ENCODE measurements at regions not wholly inside any gene's neighbourhood (a gene's known extent, or its start where the extent isn't known, plus 50 kb on each side); places are given as distances from the start of the nearest gene placed in this dataset.

DNA sequence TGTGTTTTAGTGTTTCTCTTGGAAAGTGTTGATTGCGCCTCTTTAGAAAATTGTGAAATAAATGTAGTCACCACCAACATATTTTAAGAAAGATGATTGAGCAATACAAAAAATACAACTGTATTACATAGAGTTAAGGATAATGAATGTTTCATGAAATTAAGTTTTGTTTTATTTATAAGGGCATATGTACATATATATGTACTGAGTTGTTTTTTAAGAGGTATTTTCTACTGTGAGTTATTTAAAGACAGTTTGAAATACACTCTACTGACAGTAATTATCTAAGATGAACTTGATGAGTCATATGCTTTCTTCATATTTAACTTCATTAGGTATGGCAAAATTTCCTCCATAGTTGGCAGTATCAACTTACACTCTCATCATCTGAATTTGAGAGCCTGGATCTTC, 411.7 kb downstream of the HS3ST3B1 start:
- Histone ChIP-seq H2BK120ac (ENCODE audit: low read depth, low read length) (no peak overlapping the region), H3K9me3 (ENCODE audit: control insufficient read depth, low read length) (no peaks in the 10 kb centered on the region), H3K23ac (ENCODE audit: low read length in 2 of 2) (no peak overlapping the region), H4K91ac (ENCODE audit: low read length) (no peak overlapping the region), H3K79me1 (replicated peaks; ENCODE audit: low read length, poor library complexity, severe bottlenecking) (no peaks in the 10 kb centered on the region), H3K36me3 (ENCODE audit: control insufficient read depth in 1 of 2, insufficient read depth in 2 of 2, low read depth in 1 of 2, low read length in 2 of 2) (no peaks in the 10 kb centered on the region), H3K18ac (ENCODE audit: low read depth in 1 of 2, low read length in 2 of 2) (no peak overlapping the region), H3K9ac (ENCODE audit: low read length) (no peak overlapping the region), H4K8ac (ENCODE audit: low read length) (no peak overlapping the region), H3K4ac (ENCODE audit: low read depth in 1 of 2, low read length in 2 of 2) (no peak overlapping the region), H3K27me3 (ENCODE audit: control insufficient read depth in 1 of 2, insufficient read depth in 1 of 2, low read length in 2 of 2) (no peaks in the 10 kb centered on the region), H2BK15ac (ENCODE audit: low read depth, poor library complexity, severe bottlenecking) (no peak overlapping the region), H3K27ac (ENCODE audit: low read length, poor library complexity, severe bottlenecking) (no peak overlapping the region), H2BK12ac (ENCODE audit: low read length in 2 of 2) (no peak overlapping the region), H2AK5ac (ENCODE audit: low read length, severe bottlenecking) (no peak overlapping the region), H2BK5ac (ENCODE audit: low read depth, low read length, poor library complexity, severe bottlenecking) (no peak overlapping the region), H3K14ac (ENCODE audit: low read length in 2 of 2) (no peak overlapping the region), H3K4me2 (ENCODE audit: low read length, poor library complexity, severe bottlenecking) (no peak overlapping the region), H2AFZ (ENCODE audit: low read depth, low read length) (no peak overlapping the region), H3K4me1 (ENCODE audit: control insufficient read depth, insufficient read depth, low read depth, low read length) (no peaks in the 10 kb centered on the region), H3K4me3 (ENCODE audit: insufficient read depth in 1 of 2, low read depth in 1 of 2, low read length in 2 of 2) (no peak overlapping the region)
- no CpG with 5 or more reads among the region's 1 CpG for WGBS
- no peak for DNase-seq

DNA sequence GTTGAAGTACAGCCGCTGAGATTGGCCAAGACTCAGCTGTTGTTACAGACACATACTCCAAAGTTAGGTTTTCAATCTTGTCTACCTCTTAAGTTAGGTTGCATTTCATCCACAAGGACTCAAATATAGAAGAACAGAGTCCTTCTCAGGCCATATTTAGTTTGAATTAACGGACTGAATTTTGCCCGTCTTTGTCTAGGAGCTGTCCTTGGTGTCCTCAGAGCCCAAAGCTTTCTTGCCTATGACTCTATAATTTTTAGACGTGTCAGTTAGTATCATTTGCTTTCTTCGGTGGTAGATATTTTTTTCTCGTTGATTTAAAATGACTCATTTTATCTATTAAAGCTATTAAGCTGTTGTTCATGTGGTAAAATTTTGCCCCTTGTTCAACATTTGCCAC, 403.2 kb downstream of the HS3ST3B1 start:
- Histone ChIP-seq H3K9ac (ENCODE audit: low read length) (no peak overlapping the region), H3K4me2 (ENCODE audit: low read length, poor library complexity, severe bottlenecking) (no peak overlapping the region), H3K23ac (ENCODE audit: low read length in 2 of 2) (no peak overlapping the region), H4K91ac (ENCODE audit: low read length) (no peak overlapping the region), H2BK12ac (ENCODE audit: low read length in 2 of 2) (no peak overlapping the region), H3K18ac (ENCODE audit: low read depth in 1 of 2, low read length in 2 of 2) (no peak overlapping the region), H2BK15ac (ENCODE audit: low read depth, poor library complexity, severe bottlenecking) (no peak overlapping the region), H3K36me3 (ENCODE audit: control insufficient read depth in 1 of 2, insufficient read depth in 2 of 2, low read depth in 1 of 2, low read length in 2 of 2) (no peaks in the 10 kb centered on the region), H3K4ac (ENCODE audit: low read depth in 1 of 2, low read length in 2 of 2) (no peak overlapping the region), H3K79me1 (replicated peaks; ENCODE audit: low read length, poor library complexity, severe bottlenecking) (no peaks in the 10 kb centered on the region), H3K9me3 (ENCODE audit: control insufficient read depth, low read length) (no peaks in the 10 kb centered on the region), H4K8ac (ENCODE audit: low read length) (no peak overlapping the region), H3K27ac (ENCODE audit: low read length, poor library complexity, severe bottlenecking) (no peak overlapping the region), H2AFZ (ENCODE audit: low read depth, low read length) (no peak overlapping the region), H2AK5ac (ENCODE audit: low read length, severe bottlenecking) (no peak overlapping the region), H2BK5ac (ENCODE audit: low read depth, low read length, poor library complexity, severe bottlenecking) (no peak overlapping the region), H3K4me3 (ENCODE audit: insufficient read depth in 1 of 2, low read depth in 1 of 2, low read length in 2 of 2) (no peak overlapping the region), H3K14ac (ENCODE audit: low read length in 2 of 2) (no peak overlapping the region), H3K27me3 (ENCODE audit: control insufficient read depth in 1 of 2, insufficient read depth in 1 of 2, low read length in 2 of 2) (no peaks in the 10 kb centered on the region), H3K4me1 (ENCODE audit: control insufficient read depth, insufficient read depth, low read depth, low read length) (peaks cover 1% of the 10 kb centered on the region), H2BK120ac (ENCODE audit: low read depth, low read length) (no peak overlapping the region)
- WGBS, result 92% methylated on average over 4 of the region's 6 CpGs
- no peak for DNase-seq

DNA sequence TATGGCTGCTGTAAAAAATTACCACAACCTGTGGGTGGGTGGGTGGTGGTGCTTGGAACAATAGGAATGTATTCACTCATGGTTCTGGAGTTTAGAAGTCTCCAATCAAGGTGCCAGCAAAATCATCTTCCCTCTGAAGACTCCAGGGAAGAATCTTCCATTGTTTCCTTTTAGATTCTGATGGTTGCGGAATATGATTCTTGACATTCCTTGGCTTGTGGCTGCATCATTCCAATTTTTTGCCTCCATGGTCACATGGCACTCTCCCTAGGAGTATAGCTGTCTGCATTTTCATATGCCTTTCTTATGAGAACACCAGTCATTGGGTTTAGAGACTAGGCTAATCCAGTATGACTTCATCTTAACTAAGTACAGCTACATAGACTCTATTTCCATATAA, 401.0 kb downstream of the HS3ST3B1 start:
- 100% methylated on average over 1 of the region's 1 CpG for WGBS

DNA sequence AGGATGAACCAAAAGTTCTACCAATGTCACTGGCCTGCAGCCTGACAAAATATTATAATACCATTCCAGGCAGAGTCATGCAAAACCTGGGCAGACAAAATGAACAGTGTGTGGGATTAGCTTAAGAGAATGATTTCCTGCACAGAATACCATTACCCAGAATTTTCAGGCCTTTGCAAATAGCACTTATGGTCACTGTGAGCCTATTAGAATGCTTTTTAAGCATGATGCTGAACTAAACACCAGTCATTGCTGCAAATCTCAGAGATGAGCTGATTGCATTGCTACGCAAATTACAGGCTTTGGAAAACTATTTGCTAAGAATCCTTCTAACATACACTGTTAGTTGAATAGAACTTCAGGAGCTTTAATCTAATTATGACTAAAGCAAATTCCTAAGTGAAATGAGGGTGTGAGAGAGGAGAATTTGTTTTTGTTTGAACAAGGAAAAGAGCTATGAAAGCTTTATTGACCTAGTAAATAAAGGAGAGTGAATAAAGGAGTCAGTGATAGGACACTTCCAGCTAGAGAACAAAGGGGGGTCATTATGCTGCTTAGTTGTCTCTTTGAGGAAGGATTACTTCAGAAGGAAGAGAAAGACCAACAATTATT, 398.8 kb downstream of the HS3ST3B1 start:
- no peak overlapping the region for H4K91ac ChIP-seq (ENCODE audit: low read length)
- H3K79me1 ChIP-seq (replicated peaks; ENCODE audit: low read length, poor library complexity, severe bottlenecking), result no peaks in the 10 kb centered on the region
- no peaks in the 10 kb centered on the region for H3K27me3 ChIP-seq (ENCODE audit: control insufficient read depth in 1 of 2, insufficient read depth in 1 of 2, low read length in 2 of 2)
- no peak overlapping the region for H4K8ac ChIP-seq (ENCODE audit: low read length)
- no peak overlapping the region for H2BK120ac ChIP-seq (ENCODE audit: low read depth, low read length)
- WGBS, result no CpG with 5 or more reads among the region's 1 CpG
- H3K27ac ChIP-seq (ENCODE audit: low read length, poor library complexity, severe bottlenecking), result no peak overlapping the region
- no peaks in the 10 kb centered on the region for H3K9me3 ChIP-seq (ENCODE audit: control insufficient read depth, low read length)
- no peak overlapping the region for H2BK5ac ChIP-seq (ENCODE audit: low read depth, low read length, poor library complexity, severe bottlenecking)
- H3K18ac ChIP-seq (ENCODE audit: low read depth in 1 of 2, low read length in 2 of 2), result no peak overlapping the region
- peaks cover 1% of the 10 kb centered on the region for H3K4me1 ChIP-seq (ENCODE audit: control insufficient read depth, insufficient read depth, low read depth, low read length)
- H3K14ac ChIP-seq (ENCODE audit: low read length in 2 of 2), result no peak overlapping the region
- H3K23ac ChIP-seq (ENCODE audit: low read length in 2 of 2), result no peak overlapping the region
- H3K4me2 ChIP-seq (ENCODE audit: low read length, poor library complexity, severe bottlenecking), result no peak overlapping the region
- no peak overlapping the region for H2AFZ ChIP-seq (ENCODE audit: low read depth, low read length)
- H3K4me3 ChIP-seq (ENCODE audit: insufficient read depth in 1 of 2, low read depth in 1 of 2, low read length in 2 of 2), result no peak overlapping the region
- no peak overlapping the region for H2AK5ac ChIP-seq (ENCODE audit: low read length, severe bottlenecking)
- H2BK12ac ChIP-seq (ENCODE audit: low read length in 2 of 2), result no peak overlapping the region
- H3K9ac ChIP-seq (ENCODE audit: low read length), result no peak overlapping the region
- H3K36me3 ChIP-seq (ENCODE audit: control insufficient read depth in 1 of 2, insufficient read depth in 2 of 2, low read depth in 1 of 2, low read length in 2 of 2), result no peaks in the 10 kb centered on the region
- no peak for DNase-seq
- H2BK15ac ChIP-seq (ENCODE audit: low read depth, poor library complexity, severe bottlenecking), result no peak overlapping the region
- H3K4ac ChIP-seq (ENCODE audit: low read depth in 1 of 2, low read length in 2 of 2), result no peak overlapping the region

More for the DNA sequence above, 401.0 kb downstream of the HS3ST3B1 start:
- no peaks in the 10 kb centered on the region for H3K36me3 ChIP-seq (ENCODE audit: control insufficient read depth in 1 of 2, insufficient read depth in 2 of 2, low read depth in 1 of 2, low read length in 2 of 2)
- H3K4ac ChIP-seq (ENCODE audit: low read depth in 1 of 2, low read length in 2 of 2), result no peak overlapping the region
- H2BK5ac ChIP-seq (ENCODE audit: low read depth, low read length, poor library complexity, severe bottlenecking), result no peak overlapping the region
- no peak overlapping the region for H3K4me2 ChIP-seq (ENCODE audit: low read length, poor library complexity, severe bottlenecking)
- no peak overlapping the region for H2AFZ ChIP-seq (ENCODE audit: low read depth, low read length)
- H3K4me1 ChIP-seq (ENCODE audit: control insufficient read depth, insufficient read depth, low read depth, low read length), result peaks cover 1% of the 10 kb centered on the region
- DNase-seq, result no peak
- no peak overlapping the region for H4K91ac ChIP-seq (ENCODE audit: low read length)
- H2AK5ac ChIP-seq (ENCODE audit: low read length, severe bottlenecking), result no peak overlapping the region
- no peak overlapping the region for H3K9ac ChIP-seq (ENCODE audit: low read length)
- H3K27ac ChIP-seq (ENCODE audit: low read length, poor library complexity, severe bottlenecking), result no peak overlapping the region
- no peaks in the 10 kb centered on the region for H3K9me3 ChIP-seq (ENCODE audit: control insufficient read depth, low read length)
- no peak overlapping the region for H2BK12ac ChIP-seq (ENCODE audit: low read length in 2 of 2)
- H2BK15ac ChIP-seq (ENCODE audit: low read depth, poor library complexity, severe bottlenecking), result no peak overlapping the region
- no peaks in the 10 kb centered on the region for H3K27me3 ChIP-seq (ENCODE audit: control insufficient read depth in 1 of 2, insufficient read depth in 1 of 2, low read length in 2 of 2)
- H3K18ac ChIP-seq (ENCODE audit: low read depth in 1 of 2, low read length in 2 of 2), result no peak overlapping the region
- no peak overlapping the region for H3K23ac ChIP-seq (ENCODE audit: low read length in 2 of 2)
- H3K4me3 ChIP-seq (ENCODE audit: insufficient read depth in 1 of 2, low read depth in 1 of 2, low read length in 2 of 2), result no peak overlapping the region
- H2BK120ac ChIP-seq (ENCODE audit: low read depth, low read length), result no peak overlapping the region
- H4K8ac ChIP-seq (ENCODE audit: low read length), result no peak overlapping the region
- no peak overlapping the region for H3K14ac ChIP-seq (ENCODE audit: low read length in 2 of 2)
- H3K79me1 ChIP-seq (replicated peaks; ENCODE audit: low read length, poor library complexity, severe bottlenecking), result no peaks in the 10 kb centered on the region
